Fibroblast of lung (primary cell): ENCODE measurements at regions not wholly inside any gene's neighbourhood (a gene's known extent, or its start where the extent isn't known, plus 50 kb on each side); places are given as distances from the start of the nearest gene placed in this dataset.

ENCODE experiments used
- DNase-seq, 2 donors: peaks; one replicate each; pipeline versions ENCODE4 v3.0.0 to v3.0.0-alpha.2; 2010; ENCODE audit warnings: low read depth in 2 of 2
- H2AFZ ChIP-seq: 2 replicates; pipeline ENCODE4 v1.5.1; 2012; ENCODE audit warnings: low read length, control low read depth, inconsistent platforms
- H3K27ac ChIP-seq: 2 replicates; pipeline ENCODE4 v1.5.1; 2011; ENCODE audit warnings: low read length, control low read depth; ENCODE audit not compliant: insufficient read depth
- H3K27me3 ChIP-seq: 2 replicates; pipeline ENCODE4 v1.5.1; 2011; ENCODE audit warnings: mild to moderate bottlenecking, low read length; ENCODE audit not compliant: control insufficient read depth, insufficient read depth
- H3K36me3 ChIP-seq: 2 replicates; pipeline ENCODE4 v1.5.1; 2011; ENCODE audit warnings: low read length; ENCODE audit not compliant: control insufficient read depth, insufficient read depth
- H3K4me1 ChIP-seq: 2 replicates; pipeline ENCODE4 v1.5.1; 2011; ENCODE audit warnings: low read length; ENCODE audit not compliant: control insufficient read depth, insufficient read depth; ENCODE audit errors: extremely low read depth
- H3K4me2 ChIP-seq: 2 replicates; pipeline ENCODE4 v1.5.1; 2011; ENCODE audit warnings: low read length, control low read depth; ENCODE audit not compliant: insufficient read depth; ENCODE audit errors: extremely low read depth
- H3K4me3 ChIP-seq, 4 experiments: fragments of 200-600 bp in 1 of 4; sonication (generic) in 1 of 4; replicated peaks in 1 of 4; 2 replicates each; pipeline ENCODE4 v1.5.1; 2011 to 2016; ENCODE audit warnings: low read length in 4 of 4, low read depth in 3 of 4, mild to moderate bottlenecking in 3 of 4, control low read depth in 2 of 4, inconsistent platforms in 1 of 4, mixed read lengths in 1 of 4; ENCODE audit not compliant: insufficient read depth in 1 of 4; ENCODE audit errors: control extremely low read depth in 1 of 4
- H3K79me2 ChIP-seq: 2 replicates; pipeline ENCODE4 v1.5.1; 2012; ENCODE audit warnings: mild to moderate bottlenecking, low read length, inconsistent platforms; ENCODE audit not compliant: control insufficient read depth, insufficient read depth
- H3K9ac ChIP-seq: 2 replicates; pipeline ENCODE4 v1.5.1; 2011; ENCODE audit warnings: mild to moderate bottlenecking, low read length, control low read depth; ENCODE audit not compliant: insufficient read depth
- H3K9me3 ChIP-seq: 2 replicates; pipeline ENCODE4 v1.5.1; 2012; ENCODE audit warnings: low read depth, low read length; ENCODE audit not compliant: control insufficient read depth, insufficient read depth
- H4K20me1 ChIP-seq: 2 replicates; pipeline ENCODE4 v1.5.1; 2011; ENCODE audit warnings: low read length; ENCODE audit not compliant: control insufficient read depth, insufficient read depth; ENCODE audit errors: extremely low read depth
- CTCF ChIP-seq, 2 donors: IDR thresholded peaks in 1 of 2; conservative IDR thresholded peaks in 1 of 2; 1 replicate in 1 of 2; 2 replicates in 1 of 2; pipeline ENCODE4 v1.5.1; 2011 to 2012; ENCODE audit warnings: low read length in 2 of 2, control low read depth in 1 of 2, inconsistent platforms in 1 of 2, low read depth in 1 of 2, mild to moderate bottlenecking in 1 of 2
- EZH2 ChIP-seq: IDR thresholded peaks from 2 replicates; pipeline ENCODE4 v1.5.1; 2012; ENCODE audit warnings: low read length, control low read depth, mild to moderate bottlenecking; ENCODE audit errors: missing control alignments

GRCh38 chrX:10900585-10901289 is 210.4 kb upstream of the HCCS start:
- TF ChIP-seq CTCF (conservative IDR thresholded peaks at IDR 0.05 in 1 of 2, IDR thresholded peaks at IDR 0.05 in 1 of 2; ENCODE audit: low read depth in 1 of 2, low read length in 2 of 2), result no peak
- no peak for TF ChIP-seq EZH2

GRCh38 chrX:10901290-10901633 is 209.9 kb upstream of the HCCS start:
- DNase-seq, result no peak
- H3K79me2 ChIP-seq, result no peaks in the 10 kb centered on the region
- no peaks in the 10 kb centered on the region for H3K36me3 ChIP-seq
- H3K9me3 ChIP-seq, result no peaks in the 10 kb centered on the region
- H3K27ac ChIP-seq, result peak overlapping the region; percentile 20
- TF ChIP-seq EZH2 (no peak), CTCF (conservative IDR thresholded peaks at IDR 0.05 in 1 of 2, IDR thresholded peaks at IDR 0.05 in 1 of 2; ENCODE audit: low read depth in 1 of 2, low read length in 2 of 2) (no peak)
- H4K20me1 ChIP-seq, result no peaks in the 10 kb centered on the region
- H3K9ac ChIP-seq, result no peak overlapping the region
- peak overlapping the region; percentile 35 for H3K4me2 ChIP-seq
- no peak overlapping the region for H2AFZ ChIP-seq
- H3K27me3 ChIP-seq, result no peaks in the 10 kb centered on the region
- H3K4me1 ChIP-seq, result peaks cover 2% of the 10 kb centered on the region
- peak overlapping the region in 1 of 4 experiments; percentile 10 for H3K4me3 ChIP-seq

More at GRCh38 chrX:10900585-10901289, 210.4 kb upstream of the HCCS start:
- Histone ChIP-seq H3K27ac (no peak overlapping the region), H3K4me1 (peaks cover 2% of the 10 kb centered on the region), H3K36me3 (no peaks in the 10 kb centered on the region), H4K20me1 (no peaks in the 10 kb centered on the region), H3K4me3 (peak overlapping the region in 1 of 4 experiments; percentile 10), H3K9ac (no peak overlapping the region), H2AFZ (no peak overlapping the region), H3K79me2 (no peaks in the 10 kb centered on the region), H3K9me3 (no peaks in the 10 kb centered on the region), H3K27me3 (no peaks in the 10 kb centered on the region), H3K4me2 (peak overlapping the region; percentile 35)
- peak; percentile 47 to 79 for DNase-seq

- Histone ChIP-seq H3K9ac (no peak overlapping the region), H3K4me2 (no peak overlapping the region), H3K36me3 (no peaks in the 10 kb centered on the region), H3K4me3 (no peak overlapping the region), H4K20me1 (no peaks in the 10 kb centered on the region), H3K79me2 (no peaks in the 10 kb centered on the region), H3K27me3 (no peaks in the 10 kb centered on the region), H3K9me3 (no peaks in the 10 kb centered on the region), H2AFZ (no peak overlapping the region), H3K27ac (no peak overlapping the region), H3K4me1 (peaks cover 2% of the 10 kb centered on the region)
- DNase-seq, result peak; percentile 40 to 73
- TF ChIP-seq CTCF (conservative IDR thresholded peaks at IDR 0.05 in 1 of 2, IDR thresholded peaks at IDR 0.05 in 1 of 2; ENCODE audit: low read depth in 1 of 2, low read length in 2 of 2) (no peak), EZH2 (no peak)
Measured at GRCh38 chrX:10902001-10902400, 209.1 kb upstream of the HCCS start.
